Uterus (tissue), 2 donors: ENCODE measurements at regions not wholly inside any gene's neighbourhood (a gene's known extent, or its start where the extent isn't known, plus 50 kb on each side); places are given as distances from the start of the nearest gene placed in this dataset.

Source experiments
- POLR2A ChIP-seq, 2 donors: fragments of 450-650 bp; IDR thresholded peaks; one replicate each; pipeline ENCODE4 v1.6.1; 2016; ENCODE audit warnings: antibody characterized with exemption in 2 of 2, mild to moderate bottlenecking in 1 of 2, moderate library complexity in 1 of 2
- TF ChIP-seq, protein P1 (sequence below), 4 experiments: fragments of 200-600 bp in 2 of 4; fragments of 450-650 bp in 2 of 4; sonication (generic) in 2 of 4; IDR thresholded peaks; one replicate each; pipeline ENCODE4 v1.5.1; 2016 to 2019; ENCODE audit warnings: antibody characterized with exemption in 4 of 4, mild to moderate bottlenecking in 2 of 4, moderate library complexity in 1 of 4

- TF ChIP-seq POLR2A (IDR thresholded peaks at IDR 0.05), result no peak
- TF ChIP-seq, protein P1, sequence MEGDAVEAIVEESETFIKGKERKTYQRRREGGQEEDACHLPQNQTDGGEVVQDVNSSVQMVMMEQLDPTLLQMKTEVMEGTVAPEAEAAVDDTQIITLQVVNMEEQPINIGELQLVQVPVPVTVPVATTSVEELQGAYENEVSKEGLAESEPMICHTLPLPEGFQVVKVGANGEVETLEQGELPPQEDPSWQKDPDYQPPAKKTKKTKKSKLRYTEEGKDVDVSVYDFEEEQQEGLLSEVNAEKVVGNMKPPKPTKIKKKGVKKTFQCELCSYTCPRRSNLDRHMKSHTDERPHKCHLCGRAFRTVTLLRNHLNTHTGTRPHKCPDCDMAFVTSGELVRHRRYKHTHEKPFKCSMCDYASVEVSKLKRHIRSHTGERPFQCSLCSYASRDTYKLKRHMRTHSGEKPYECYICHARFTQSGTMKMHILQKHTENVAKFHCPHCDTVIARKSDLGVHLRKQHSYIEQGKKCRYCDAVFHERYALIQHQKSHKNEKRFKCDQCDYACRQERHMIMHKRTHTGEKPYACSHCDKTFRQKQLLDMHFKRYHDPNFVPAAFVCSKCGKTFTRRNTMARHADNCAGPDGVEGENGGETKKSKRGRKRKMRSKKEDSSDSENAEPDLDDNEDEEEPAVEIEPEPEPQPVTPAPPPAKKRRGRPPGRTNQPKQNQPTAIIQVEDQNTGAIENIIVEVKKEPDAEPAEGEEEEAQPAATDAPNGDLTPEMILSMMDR (IDR thresholded peaks at IDR 0.05), result no peak
Observed at GRCh38 chrX:1945879-1946278, 331.0 kb downstream of the ASMT start.
